SK-N-SH (cell line): ENCODE measurements at regions not wholly inside any gene's neighbourhood (a gene's known extent, or its start where the extent isn't known, plus 50 kb on each side); places are given as distances from the start of the nearest gene placed in this dataset.

ENCODE experiments used
- CTCF ChIA-PET: fragments of 300-600, 350-600 bp; formaldehyde crosslinking; extraction: SDS; loops from one replicate; lab custom pipeline; 2021; lab: Yijun Ruan, JAX
- POLR2A ChIA-PET: fragments of 350-600 bp; sonication (Branson Sonifier 250); formaldehyde crosslinking; extraction: SDS; loops from one replicate; lab custom pipeline; 2020; ENCODE audit warnings: antibody characterized with exemption, inconsistent platforms; lab: Yijun Ruan, JAX
- DNase-seq: peaks from one replicate; pipeline ENCODE4 v3.0.0; 2012
- H2AFZ ChIP-seq: fragments of 200-600 bp; sonication (generic); 2 replicates; pipeline ENCODE4 v1.8.1; 2016; ENCODE audit warnings: antibody characterized with exemption, mild to moderate bottlenecking, low read depth
- H3F3A ChIP-seq: fragments of 200-600 bp; sonication (generic); replicated peaks from 2 replicates; pipeline ENCODE3; 2016; ENCODE audit warnings: antibody characterized with exemption, mild to moderate bottlenecking; ENCODE audit not compliant: insufficient read depth
- H3K27ac ChIP-seq, 2 experiments: fragments of 200-500 bp in 1 of 2; fragments of 200-600 bp in 1 of 2; sonication (Bioruptor generic) in 1 of 2; sonication (generic), shearing (Covaris generic) in 1 of 2; 2 replicates each; pipeline versions ENCODE4 v1.5.1 to v1.6.1; 2014 to 2016; ENCODE audit warnings: low read depth in 2 of 2, inconsistent platforms in 1 of 2, low read length in 1 of 2, mild to moderate bottlenecking in 1 of 2, mixed read lengths in 1 of 2
- H3K27me3 ChIP-seq: fragments of 200-600 bp; sonication (generic), shearing (Covaris generic); 2 replicates; pipeline ENCODE4 v1.6.1; 2016; ENCODE audit warnings: mixed run types; ENCODE audit not compliant: insufficient read depth
- H3K36me3 ChIP-seq, 2 experiments: fragments of 200-500 bp in 1 of 2; fragments of 200-600 bp in 1 of 2; sonication (Bioruptor generic) in 1 of 2; sonication (generic) in 1 of 2; replicated peaks in 1 of 2; 2 replicates each; pipeline versions ENCODE3 to v1.5.1; 2014 to 2016; ENCODE audit warnings: low read length in 1 of 2, mild to moderate bottlenecking in 1 of 2; ENCODE audit not compliant: insufficient read depth in 2 of 2, control insufficient read depth in 1 of 2
- H3K4me1 ChIP-seq, 2 experiments: fragments of 200-500 bp in 1 of 2; fragments of 200-600 bp in 1 of 2; sonication (Bioruptor generic) in 1 of 2; sonication (generic), shearing (Covaris generic) in 1 of 2; 2 replicates each; pipeline versions ENCODE4 v1.5.1 to v1.6.1; 2014 to 2016; ENCODE audit warnings: low read depth in 1 of 2, low read length in 1 of 2, mixed run types in 1 of 2; ENCODE audit not compliant: insufficient read depth in 2 of 2, control insufficient read depth in 1 of 2
- H3K4me2 ChIP-seq: fragments of 200-600 bp; sonication (generic), shearing (Covaris generic); 2 replicates; pipeline ENCODE4 v1.6.1; 2017; ENCODE audit warnings: mixed run types
- H3K4me3 ChIP-seq, 2 experiments: fragments of 200-500 bp in 1 of 2; fragments of 200-600 bp in 1 of 2; sonication (Bioruptor generic) in 1 of 2; sonication (generic), shearing (Covaris generic) in 1 of 2; 2 replicates each; pipeline versions ENCODE4 v1.5.1 to v1.8.1; 2014 to 2016; ENCODE audit warnings: low read depth in 2 of 2, inconsistent platforms in 1 of 2, low read length in 1 of 2, mild to moderate bottlenecking in 1 of 2, mixed read lengths in 1 of 2, moderate library complexity in 1 of 2
- H3K79me2 ChIP-seq: fragments of 200-600 bp; sonication (generic); 2 replicates; pipeline ENCODE4 v1.8.1; 2017; ENCODE audit warnings: mild to moderate bottlenecking; ENCODE audit not compliant: insufficient read depth
- H3K9ac ChIP-seq: fragments of 200-600 bp; sonication (generic); 2 replicates; pipeline ENCODE4 v1.6.1; 2017; ENCODE audit warnings: mixed run types
- H3K9me2 ChIP-seq: fragments of 200-600 bp; sonication (generic); 2 replicates; pipeline ENCODE4 v1.6.1; 2017; ENCODE audit warnings: mixed run types
- H3K9me3 ChIP-seq: fragments of 200-600 bp; sonication (generic); 2 replicates; pipeline ENCODE4 v1.6.1; 2017; ENCODE audit warnings: mixed run types, mild to moderate bottlenecking, moderate library complexity
- H4K20me1 ChIP-seq: fragments of 200-600 bp; sonication (generic); 2 replicates; pipeline ENCODE4 v1.6.1; 2017; ENCODE audit warnings: mild to moderate bottlenecking, mixed run types; ENCODE audit not compliant: insufficient read depth
- ELF1 ChIP-seq: IDR thresholded peaks from 2 replicates; pipeline ENCODE4 v1.4.0; 2012
- EZH2phosphoT487 ChIP-seq: fragments of 200-600 bp; sonication (generic); IDR thresholded peaks from 2 replicates; pipeline ENCODE4 v1.6.1; 2017; ENCODE audit warnings: low read depth, mixed run types, mild to moderate bottlenecking, antibody characterized with exemption, moderate library complexity, borderline replicate concordance
- FOXJ3 ChIP-seq: sonication (generic); formaldehyde crosslinking; IDR thresholded peaks from 2 replicates; pipeline ENCODE4 v1.5.1; 2020; ENCODE audit warnings: mild to moderate bottlenecking, missing genetic modification reagents
- GABPA ChIP-seq: IDR thresholded peaks from 2 replicates; pipeline ENCODE4 v1.4.0; 2012; ENCODE audit warnings: low read depth, mild to moderate bottlenecking
- JUND ChIP-seq: IDR thresholded peaks from 2 replicates; pipeline ENCODE4 v1.4.0; 2012
- MEF2A ChIP-seq: IDR thresholded peaks from 2 replicates; pipeline ENCODE4 v1.4.0; 2012; ENCODE audit warnings: low read depth, borderline replicate concordance
- MXI1 ChIP-seq: IDR thresholded peaks from 2 replicates; pipeline ENCODE4 v1.6.1; 2012; ENCODE audit warnings: mild to moderate bottlenecking, low read depth, low read length, improper control_type of control experiment
- NFIC ChIP-seq: IDR thresholded peaks from 2 replicates; pipeline ENCODE4 v1.4.0; 2012; ENCODE audit warnings: borderline replicate concordance
- POLR2AphosphoS5 ChIP-seq: IDR thresholded peaks from 2 replicates; pipeline ENCODE4 v1.6.1; 2012; ENCODE audit warnings: low read depth, low read length
- RCOR1 ChIP-seq: fragments of 150-350 bp; IDR thresholded peaks from 2 replicates; pipeline ENCODE4 v1.6.1; 2017; ENCODE audit warnings: antibody characterized with exemption, low read length
- RFX5 ChIP-seq: IDR thresholded peaks from 2 replicates; pipeline ENCODE4 v1.6.1; 2012; ENCODE audit warnings: mild to moderate bottlenecking, improper control_type of control experiment, low read length
- SIN3A ChIP-seq: IDR thresholded peaks from 2 replicates; pipeline ENCODE4 v1.6.1; 2012; ENCODE audit warnings: low read depth, mild to moderate bottlenecking, low read length, moderate library complexity, borderline replicate concordance
- WGBS: methylation state at CpG from one replicate; pipeline ENCODE4 v1.1.6; 2017; ENCODE audit warnings: low lambda C conversion rate; 5-methylcytosine and 5-hydroxymethylcytosine counted together
- TF ChIP-seq, protein P1 (sequence below): fragments of 150-350 bp; IDR thresholded peaks from 2 replicates; pipeline ENCODE4 v1.6.1; 2016; ENCODE audit warnings: mild to moderate bottlenecking, low read depth, low read length
- TF ChIP-seq, protein P2 (sequence below): IDR thresholded peaks from 2 replicates; pipeline ENCODE4 v1.4.0; 2012; ENCODE audit warnings: low read depth
- TF ChIP-seq, protein P3 (sequence below): IDR thresholded peaks from 2 replicates; pipeline ENCODE4 v1.6.1; 2012; ENCODE audit warnings: mild to moderate bottlenecking, low read depth, low read length, moderate library complexity
- TF ChIP-seq, protein P4 (sequence below): IDR thresholded peaks from 2 replicates; pipeline ENCODE4 v1.4.0; 2012; ENCODE audit warnings: low read depth, borderline replicate concordance
- TF ChIP-seq, protein P5 (sequence below): IDR thresholded peaks from 2 replicates; pipeline ENCODE4 v1.4.0; 2012; ENCODE audit warnings: low read depth, borderline replicate concordance

DNA sequence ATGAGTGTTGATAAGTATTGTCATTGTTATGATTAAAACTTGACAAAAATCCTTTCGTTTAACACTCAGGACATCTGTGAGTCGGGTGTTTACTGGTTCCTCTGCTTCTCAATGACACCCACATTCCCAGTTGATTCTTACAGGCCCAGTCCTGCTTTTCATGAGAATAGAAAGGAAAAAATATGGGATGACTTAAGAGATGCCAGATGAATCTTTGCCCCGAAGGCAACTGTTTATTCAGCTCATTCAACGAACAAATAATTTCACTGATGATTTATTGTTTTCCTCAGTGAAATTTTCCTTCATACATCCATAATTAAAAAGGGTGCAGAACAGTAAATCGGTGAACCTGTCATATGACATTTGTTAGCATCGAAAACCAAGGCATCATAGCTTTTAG lies 452.4 kb upstream of the WWC1 start:
- POLR2A ChIA-PET = no interaction called here
- Histone ChIP-seq H3K27ac (no peak overlapping the region), H3K9me2 (no peaks in the 10 kb centered on the region), H3K9ac (no peak overlapping the region), H3K36me3 (no peaks in the 10 kb centered on the region), H3K4me1 (no peaks in the 10 kb centered on the region), H3K9me3 (no peaks in the 10 kb centered on the region), H3K4me3 (no peak overlapping the region), H4K20me1 (no peaks in the 10 kb centered on the region), H2AFZ (no peak overlapping the region)
- DNase-seq = no peak
- CTCF ChIA-PET = interaction anchor here (2.4 kb wide), 1 partner anchor 116 kb away, joined by 8 read pairs; no protein-coding TSS in a partner anchor
- TF ChIP-seq GABPA (no peak), FOXJ3 (CRISPR knock-in tag) (no peak), JUND (no peak), ELF1 (no peak), NFIC (no peak), MXI1 (no peak), RCOR1 (no peak), RFX5 (no peak), EZH2phosphoT487 (no peak), POLR2AphosphoS5 (no peak), SIN3A (no peak), MEF2A (no peak)
- TF ChIP-seq, protein P1, sequence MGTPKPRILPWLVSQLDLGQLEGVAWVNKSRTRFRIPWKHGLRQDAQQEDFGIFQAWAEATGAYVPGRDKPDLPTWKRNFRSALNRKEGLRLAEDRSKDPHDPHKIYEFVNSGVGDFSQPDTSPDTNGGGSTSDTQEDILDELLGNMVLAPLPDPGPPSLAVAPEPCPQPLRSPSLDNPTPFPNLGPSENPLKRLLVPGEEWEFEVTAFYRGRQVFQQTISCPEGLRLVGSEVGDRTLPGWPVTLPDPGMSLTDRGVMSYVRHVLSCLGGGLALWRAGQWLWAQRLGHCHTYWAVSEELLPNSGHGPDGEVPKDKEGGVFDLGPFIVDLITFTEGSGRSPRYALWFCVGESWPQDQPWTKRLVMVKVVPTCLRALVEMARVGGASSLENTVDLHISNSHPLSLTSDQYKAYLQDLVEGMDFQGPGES = no peak
- TF ChIP-seq, protein P2, sequence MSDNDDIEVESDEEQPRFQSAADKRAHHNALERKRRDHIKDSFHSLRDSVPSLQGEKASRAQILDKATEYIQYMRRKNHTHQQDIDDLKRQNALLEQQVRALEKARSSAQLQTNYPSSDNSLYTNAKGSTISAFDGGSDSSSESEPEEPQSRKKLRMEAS = no peak
- TF ChIP-seq, protein P3, sequence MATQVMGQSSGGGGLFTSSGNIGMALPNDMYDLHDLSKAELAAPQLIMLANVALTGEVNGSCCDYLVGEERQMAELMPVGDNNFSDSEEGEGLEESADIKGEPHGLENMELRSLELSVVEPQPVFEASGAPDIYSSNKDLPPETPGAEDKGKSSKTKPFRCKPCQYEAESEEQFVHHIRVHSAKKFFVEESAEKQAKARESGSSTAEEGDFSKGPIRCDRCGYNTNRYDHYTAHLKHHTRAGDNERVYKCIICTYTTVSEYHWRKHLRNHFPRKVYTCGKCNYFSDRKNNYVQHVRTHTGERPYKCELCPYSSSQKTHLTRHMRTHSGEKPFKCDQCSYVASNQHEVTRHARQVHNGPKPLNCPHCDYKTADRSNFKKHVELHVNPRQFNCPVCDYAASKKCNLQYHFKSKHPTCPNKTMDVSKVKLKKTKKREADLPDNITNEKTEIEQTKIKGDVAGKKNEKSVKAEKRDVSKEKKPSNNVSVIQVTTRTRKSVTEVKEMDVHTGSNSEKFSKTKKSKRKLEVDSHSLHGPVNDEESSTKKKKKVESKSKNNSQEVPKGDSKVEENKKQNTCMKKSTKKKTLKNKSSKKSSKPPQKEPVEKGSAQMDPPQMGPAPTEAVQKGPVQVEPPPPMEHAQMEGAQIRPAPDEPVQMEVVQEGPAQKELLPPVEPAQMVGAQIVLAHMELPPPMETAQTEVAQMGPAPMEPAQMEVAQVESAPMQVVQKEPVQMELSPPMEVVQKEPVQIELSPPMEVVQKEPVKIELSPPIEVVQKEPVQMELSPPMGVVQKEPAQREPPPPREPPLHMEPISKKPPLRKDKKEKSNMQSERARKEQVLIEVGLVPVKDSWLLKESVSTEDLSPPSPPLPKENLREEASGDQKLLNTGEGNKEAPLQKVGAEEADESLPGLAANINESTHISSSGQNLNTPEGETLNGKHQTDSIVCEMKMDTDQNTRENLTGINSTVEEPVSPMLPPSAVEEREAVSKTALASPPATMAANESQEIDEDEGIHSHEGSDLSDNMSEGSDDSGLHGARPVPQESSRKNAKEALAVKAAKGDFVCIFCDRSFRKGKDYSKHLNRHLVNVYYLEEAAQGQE = no peak
- TF ChIP-seq, protein P4, sequence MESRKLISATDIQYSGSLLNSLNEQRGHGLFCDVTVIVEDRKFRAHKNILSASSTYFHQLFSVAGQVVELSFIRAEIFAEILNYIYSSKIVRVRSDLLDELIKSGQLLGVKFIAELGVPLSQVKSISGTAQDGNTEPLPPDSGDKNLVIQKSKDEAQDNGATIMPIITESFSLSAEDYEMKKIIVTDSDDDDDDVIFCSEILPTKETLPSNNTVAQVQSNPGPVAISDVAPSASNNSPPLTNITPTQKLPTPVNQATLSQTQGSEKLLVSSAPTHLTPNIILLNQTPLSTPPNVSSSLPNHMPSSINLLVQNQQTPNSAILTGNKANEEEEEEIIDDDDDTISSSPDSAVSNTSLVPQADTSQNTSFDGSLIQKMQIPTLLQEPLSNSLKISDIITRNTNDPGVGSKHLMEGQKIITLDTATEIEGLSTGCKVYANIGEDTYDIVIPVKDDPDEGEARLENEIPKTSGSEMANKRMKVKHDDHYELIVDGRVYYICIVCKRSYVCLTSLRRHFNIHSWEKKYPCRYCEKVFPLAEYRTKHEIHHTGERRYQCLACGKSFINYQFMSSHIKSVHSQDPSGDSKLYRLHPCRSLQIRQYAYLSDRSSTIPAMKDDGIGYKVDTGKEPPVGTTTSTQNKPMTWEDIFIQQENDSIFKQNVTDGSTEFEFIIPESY = no peak
- TF ChIP-seq, protein P5, sequence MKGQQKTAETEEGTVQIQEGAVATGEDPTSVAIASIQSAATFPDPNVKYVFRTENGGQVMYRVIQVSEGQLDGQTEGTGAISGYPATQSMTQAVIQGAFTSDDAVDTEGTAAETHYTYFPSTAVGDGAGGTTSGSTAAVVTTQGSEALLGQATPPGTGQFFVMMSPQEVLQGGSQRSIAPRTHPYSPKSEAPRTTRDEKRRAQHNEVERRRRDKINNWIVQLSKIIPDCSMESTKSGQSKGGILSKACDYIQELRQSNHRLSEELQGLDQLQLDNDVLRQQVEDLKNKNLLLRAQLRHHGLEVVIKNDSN = no peak
- TF ChIP-seq, all 33 proteins: peak for 0
- Histone ChIP-seq H3K79me2 (no peaks in the 10 kb centered on the region), H3F3A (no peaks in the 10 kb centered on the region), H3K4me2 (no peak overlapping the region), H3K27me3 (no peaks in the 10 kb centered on the region)
- WGBS = 38% methylated on average over 6 of the region's 6 CpGs
